ENCODE measurements at regions not wholly inside any gene's neighbourhood (a gene's known extent, or its start where the extent isn't known, plus 50 kb on each side); places are given as distances from the start of the nearest gene placed in this dataset.

DNA sequence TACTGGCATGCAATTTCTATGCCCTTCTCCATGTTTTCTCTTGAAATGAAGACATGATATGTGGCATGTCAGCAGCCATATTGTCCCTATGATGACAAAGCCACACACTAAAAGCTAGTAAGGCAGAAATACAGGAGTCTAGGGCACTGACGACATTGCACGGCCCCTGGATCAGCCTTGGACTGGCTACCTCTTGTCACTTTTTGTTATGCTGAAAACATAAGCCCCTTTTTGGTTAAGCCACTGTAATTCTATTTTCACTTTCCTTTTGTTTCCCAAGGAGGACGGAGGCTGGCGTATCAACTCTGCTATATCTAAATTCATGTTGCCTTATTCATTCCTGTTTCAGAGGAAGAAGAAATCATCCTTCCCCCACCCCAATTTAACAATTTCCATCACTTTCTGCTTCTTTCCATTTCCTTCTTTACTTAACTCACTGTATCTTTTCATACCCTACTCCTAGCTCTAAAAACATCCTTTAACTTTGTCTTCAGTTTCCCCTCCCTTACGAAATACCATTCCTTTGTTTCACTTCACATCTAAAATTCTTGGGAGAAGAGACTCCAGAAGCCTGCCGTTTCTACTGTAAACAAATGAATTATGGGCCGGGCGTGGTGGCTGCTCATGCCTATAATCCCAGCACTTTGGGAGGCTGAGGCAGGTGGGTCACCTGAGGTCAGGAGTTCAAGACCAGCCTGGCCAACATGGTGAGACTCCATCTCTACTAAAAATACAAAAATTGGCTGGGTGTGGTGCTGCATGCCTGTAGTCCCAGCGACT is 364.1 kb downstream of the PCNX1 start:
- WGBS, result 76% methylated on average over 9 of the region's 9 CpGs
- intact Hi-C loops (cut with DNase I), result no loop called here
- Histone ChIP-seq H3K9me3 (no peaks in the 10 kb centered on the region), H3K4me3 (no peak overlapping the region), H3K4me1 (replicated peaks) (no peaks in the 10 kb centered on the region), H3K27ac (no peak overlapping the region), H3K27me3 (replicated peaks; ENCODE audit: insufficient read depth) (no peaks in the 10 kb centered on the region), H3K36me3 (no peaks in the 10 kb centered on the region)
- TF ChIP-seq, protein P1, sequence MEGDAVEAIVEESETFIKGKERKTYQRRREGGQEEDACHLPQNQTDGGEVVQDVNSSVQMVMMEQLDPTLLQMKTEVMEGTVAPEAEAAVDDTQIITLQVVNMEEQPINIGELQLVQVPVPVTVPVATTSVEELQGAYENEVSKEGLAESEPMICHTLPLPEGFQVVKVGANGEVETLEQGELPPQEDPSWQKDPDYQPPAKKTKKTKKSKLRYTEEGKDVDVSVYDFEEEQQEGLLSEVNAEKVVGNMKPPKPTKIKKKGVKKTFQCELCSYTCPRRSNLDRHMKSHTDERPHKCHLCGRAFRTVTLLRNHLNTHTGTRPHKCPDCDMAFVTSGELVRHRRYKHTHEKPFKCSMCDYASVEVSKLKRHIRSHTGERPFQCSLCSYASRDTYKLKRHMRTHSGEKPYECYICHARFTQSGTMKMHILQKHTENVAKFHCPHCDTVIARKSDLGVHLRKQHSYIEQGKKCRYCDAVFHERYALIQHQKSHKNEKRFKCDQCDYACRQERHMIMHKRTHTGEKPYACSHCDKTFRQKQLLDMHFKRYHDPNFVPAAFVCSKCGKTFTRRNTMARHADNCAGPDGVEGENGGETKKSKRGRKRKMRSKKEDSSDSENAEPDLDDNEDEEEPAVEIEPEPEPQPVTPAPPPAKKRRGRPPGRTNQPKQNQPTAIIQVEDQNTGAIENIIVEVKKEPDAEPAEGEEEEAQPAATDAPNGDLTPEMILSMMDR (IDR thresholded peaks at IDR 0.05), result no peak
- TF ChIP-seq POLR2AphosphoS5 (IDR thresholded peaks at IDR 0.05) (no peak), POLR2A (IDR thresholded peaks at IDR 0.05) (no peak)
- no peak for DNase-seq (ENCODE audit: low spot score)

DNA sequence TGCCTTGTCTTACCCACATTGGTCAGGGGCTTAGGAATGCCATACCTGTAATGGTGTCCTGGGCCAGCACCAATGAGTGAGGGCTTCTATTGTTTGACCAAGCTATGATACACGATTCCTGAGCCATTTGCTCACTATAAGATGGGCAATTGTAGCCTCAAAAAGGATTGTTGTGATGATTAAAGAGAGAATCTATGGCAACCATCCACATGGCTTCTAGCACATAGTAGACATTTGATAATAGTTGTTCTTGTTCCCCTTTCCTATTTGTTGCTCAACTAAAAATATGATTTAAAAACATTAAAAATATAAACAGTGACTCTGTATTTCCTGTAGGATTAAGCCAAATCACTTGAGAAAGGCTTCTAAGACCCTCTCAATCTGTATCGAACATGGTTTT is 366.1 kb downstream of the PCNX1 start:
- DNase-seq (ENCODE audit: low spot score), result no peak
- intact Hi-C loops (cut with DNase I), result no loop called here
- WGBS, result 74% methylated on average over 2 of the region's 2 CpGs
- H3K27me3 ChIP-seq (replicated peaks; ENCODE audit: insufficient read depth), result no peaks in the 10 kb centered on the region
- H3K27ac ChIP-seq, result no peak overlapping the region
- H3K4me3 ChIP-seq, result no peak overlapping the region
- TF ChIP-seq, protein P1 (IDR thresholded peaks at IDR 0.05), result no peak
- TF ChIP-seq POLR2AphosphoS5 (IDR thresholded peaks at IDR 0.05) (no peak), POLR2A (IDR thresholded peaks at IDR 0.05) (no peak)
- H3K4me1 ChIP-seq (replicated peaks), result no peaks in the 10 kb centered on the region
- no peaks in the 10 kb centered on the region for H3K36me3 ChIP-seq
- no peaks in the 10 kb centered on the region for H3K9me3 ChIP-seq

DNA sequence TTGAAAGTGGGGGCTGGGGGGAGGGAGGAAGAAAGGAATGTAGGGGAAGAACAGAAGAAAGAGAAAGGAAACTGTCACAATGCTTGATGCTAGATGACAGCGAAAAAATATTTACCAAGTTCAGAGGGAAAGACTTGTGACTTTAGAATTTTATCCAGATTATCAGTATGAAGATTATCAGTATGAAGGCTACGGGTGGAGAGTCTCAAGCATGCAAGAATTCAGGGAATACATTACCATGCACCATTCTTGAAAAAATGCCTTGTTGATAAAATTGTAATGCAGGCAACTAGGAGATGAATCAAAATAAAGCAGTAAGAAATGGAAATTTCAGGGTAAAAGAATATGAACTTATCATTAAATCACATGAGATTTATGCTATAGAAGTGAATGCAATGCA is 376.8 kb downstream of the PCNX1 start:
- TF ChIP-seq POLR2A (IDR thresholded peaks at IDR 0.05) (no peak), POLR2AphosphoS5 (IDR thresholded peaks at IDR 0.05) (no peak)
- TF ChIP-seq, protein P1 (IDR thresholded peaks at IDR 0.05), result no peak
- WGBS, result 71% methylated on average over 2 of the region's 2 CpGs
- Histone ChIP-seq H3K27me3 (replicated peaks; ENCODE audit: insufficient read depth) (no peaks in the 10 kb centered on the region), H3K4me1 (replicated peaks) (no peaks in the 10 kb centered on the region), H3K27ac (no peak overlapping the region), H3K4me3 (no peak overlapping the region), H3K36me3 (no peaks in the 10 kb centered on the region), H3K9me3 (no peaks in the 10 kb centered on the region)
- intact Hi-C loops (cut with DNase I), result no loop called here
- no peak for DNase-seq (ENCODE audit: low spot score)

DNA sequence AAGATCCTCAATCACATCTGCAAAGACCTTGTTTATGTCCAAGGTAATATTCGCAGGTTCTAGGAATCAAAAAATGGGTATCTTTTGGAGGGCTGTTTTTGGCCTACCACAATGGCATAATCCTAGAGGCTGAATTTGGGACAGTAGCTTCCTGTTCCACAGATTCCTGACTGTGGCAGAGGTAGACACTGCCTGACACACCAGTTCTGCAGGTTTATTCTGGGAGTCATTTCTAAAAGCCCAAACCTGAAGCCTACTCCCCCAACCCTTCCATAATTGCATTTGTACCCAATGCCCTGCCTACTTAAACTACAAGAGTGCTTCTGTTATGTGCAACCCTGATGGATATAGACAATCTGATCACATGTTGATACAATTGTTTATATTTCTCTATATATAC is 378.9 kb downstream of the PCNX1 start:
- Histone ChIP-seq H3K9me3 (no peaks in the 10 kb centered on the region), H3K27me3 (replicated peaks; ENCODE audit: insufficient read depth) (no peaks in the 10 kb centered on the region), H3K4me3 (no peak overlapping the region), H3K36me3 (no peaks in the 10 kb centered on the region), H3K4me1 (replicated peaks) (no peaks in the 10 kb centered on the region), H3K27ac (no peak overlapping the region)
- DNase-seq (ENCODE audit: low spot score), result no peak
- TF ChIP-seq, protein P1 (IDR thresholded peaks at IDR 0.05), result no peak
- TF ChIP-seq POLR2A (IDR thresholded peaks at IDR 0.05) (no peak), POLR2AphosphoS5 (IDR thresholded peaks at IDR 0.05) (no peak)
- WGBS, result 100% methylated on average over 1 of the region's 1 CpG
- intact Hi-C loops (cut with DNase I), result no loop called here

DNA sequence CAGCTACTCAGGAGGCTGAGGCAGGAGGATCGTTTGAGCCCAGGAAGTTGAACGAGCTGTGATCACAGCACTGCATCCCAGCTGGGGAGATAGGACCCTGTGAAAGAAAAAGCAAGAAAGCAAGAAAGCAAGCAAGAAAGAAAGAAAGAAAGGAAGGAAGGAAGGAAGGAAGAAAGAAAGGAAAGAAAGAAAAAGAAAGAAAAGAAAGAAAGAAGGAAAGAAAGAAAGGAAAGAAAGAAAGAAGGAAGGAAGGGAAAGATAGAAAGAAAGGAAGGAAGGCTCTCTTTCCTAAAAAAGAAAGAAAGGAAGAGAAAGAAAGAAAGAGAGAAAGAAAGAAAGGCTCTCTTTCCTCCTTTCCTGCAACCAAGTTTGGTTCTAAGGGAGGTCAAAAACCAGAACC is 380.3 kb downstream of the PCNX1 start:
- H3K4me1 ChIP-seq (replicated peaks), result no peaks in the 10 kb centered on the region
- no peak overlapping the region for H3K27ac ChIP-seq
- no peak for TF ChIP-seq POLR2AphosphoS5 (IDR thresholded peaks at IDR 0.05)
- TF ChIP-seq, protein P1 (IDR thresholded peaks at IDR 0.05), result no peak
- no peak for TF ChIP-seq POLR2A (IDR thresholded peaks at IDR 0.05)
- no peaks in the 10 kb centered on the region for H3K9me3 ChIP-seq
- H3K36me3 ChIP-seq, result no peaks in the 10 kb centered on the region
- WGBS, result 86% methylated on average over 2 of the region's 2 CpGs
- no peaks in the 10 kb centered on the region for H3K27me3 ChIP-seq (replicated peaks; ENCODE audit: insufficient read depth)
- intact Hi-C loops (cut with DNase I), result no loop called here
- no peak overlapping the region for H3K4me3 ChIP-seq
- DNase-seq (ENCODE audit: low spot score), result no peak

Data from prostate gland (tissue), 2 donors.